Epithelial cell of proximal tubule (primary cell): ENCODE measurements at regions not wholly inside any gene's neighbourhood (a gene's known extent, or its start where the extent isn't known, plus 50 kb on each side); places are given as distances from the start of the nearest gene placed in this dataset.

ENCODE experiments used
- DNase-seq: peaks from one replicate; pipeline ENCODE4 v3.0.0-alpha.2; 2011; ENCODE audit warnings: low read depth
- H3K4me3 ChIP-seq: 2 replicates; pipeline ENCODE4 v1.5.1; 2011; ENCODE audit warnings: low read depth, mild to moderate bottlenecking, low read length
- TF ChIP-seq, protein P1 (sequence below): conservative IDR thresholded peaks from 2 replicates; pipeline ENCODE4 v1.5.1; 2012; ENCODE audit warnings: low read depth, mild to moderate bottlenecking, low read length

DNA sequence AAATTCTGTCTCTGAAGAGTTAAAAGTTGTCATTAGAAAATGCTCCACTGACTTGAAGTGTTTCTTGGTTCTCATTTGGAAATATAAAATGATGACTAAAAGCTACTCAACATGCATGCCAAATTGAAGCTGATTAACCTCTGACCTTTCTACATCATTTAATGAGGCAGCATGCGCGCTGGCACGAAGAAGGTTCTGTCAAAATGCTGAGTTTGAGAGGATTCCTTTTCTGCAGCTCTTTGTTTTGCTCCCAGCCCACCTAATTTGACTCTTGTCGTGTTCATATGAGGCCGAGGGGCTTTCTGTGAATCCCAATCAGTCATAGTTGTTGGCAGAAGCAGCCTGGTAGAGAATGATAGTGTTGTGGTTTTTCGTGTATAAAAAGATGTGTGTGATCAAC, 153.4 kb downstream of the BRMS1L start:
- TF ChIP-seq, protein P1, sequence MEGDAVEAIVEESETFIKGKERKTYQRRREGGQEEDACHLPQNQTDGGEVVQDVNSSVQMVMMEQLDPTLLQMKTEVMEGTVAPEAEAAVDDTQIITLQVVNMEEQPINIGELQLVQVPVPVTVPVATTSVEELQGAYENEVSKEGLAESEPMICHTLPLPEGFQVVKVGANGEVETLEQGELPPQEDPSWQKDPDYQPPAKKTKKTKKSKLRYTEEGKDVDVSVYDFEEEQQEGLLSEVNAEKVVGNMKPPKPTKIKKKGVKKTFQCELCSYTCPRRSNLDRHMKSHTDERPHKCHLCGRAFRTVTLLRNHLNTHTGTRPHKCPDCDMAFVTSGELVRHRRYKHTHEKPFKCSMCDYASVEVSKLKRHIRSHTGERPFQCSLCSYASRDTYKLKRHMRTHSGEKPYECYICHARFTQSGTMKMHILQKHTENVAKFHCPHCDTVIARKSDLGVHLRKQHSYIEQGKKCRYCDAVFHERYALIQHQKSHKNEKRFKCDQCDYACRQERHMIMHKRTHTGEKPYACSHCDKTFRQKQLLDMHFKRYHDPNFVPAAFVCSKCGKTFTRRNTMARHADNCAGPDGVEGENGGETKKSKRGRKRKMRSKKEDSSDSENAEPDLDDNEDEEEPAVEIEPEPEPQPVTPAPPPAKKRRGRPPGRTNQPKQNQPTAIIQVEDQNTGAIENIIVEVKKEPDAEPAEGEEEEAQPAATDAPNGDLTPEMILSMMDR, result no peak
- H3K4me3 ChIP-seq, result no peak overlapping the region
- no peak for DNase-seq

DNA sequence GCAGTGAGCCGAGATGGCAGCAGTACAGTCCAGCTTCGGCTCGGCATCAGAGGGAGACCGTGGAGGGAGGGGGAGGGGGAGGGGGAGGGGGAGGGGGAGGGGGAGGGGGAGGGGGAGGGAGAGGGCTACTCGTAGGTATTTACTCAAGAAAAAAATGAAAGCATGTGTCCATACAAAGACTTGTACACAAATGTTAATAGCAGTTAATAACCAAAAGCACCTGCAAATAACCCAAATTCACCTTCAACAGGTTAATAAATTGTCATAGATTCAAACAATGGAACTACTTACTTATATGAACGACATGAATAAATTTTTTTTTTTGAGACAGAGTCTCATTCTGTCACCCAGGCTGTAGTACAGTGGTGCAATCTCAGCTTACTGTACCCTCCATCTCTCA, 152.4 kb downstream of the BRMS1L start:
- TF ChIP-seq, protein P1, result no peak
- no peak overlapping the region for H3K4me3 ChIP-seq
- DNase-seq, result no peak

DNA sequence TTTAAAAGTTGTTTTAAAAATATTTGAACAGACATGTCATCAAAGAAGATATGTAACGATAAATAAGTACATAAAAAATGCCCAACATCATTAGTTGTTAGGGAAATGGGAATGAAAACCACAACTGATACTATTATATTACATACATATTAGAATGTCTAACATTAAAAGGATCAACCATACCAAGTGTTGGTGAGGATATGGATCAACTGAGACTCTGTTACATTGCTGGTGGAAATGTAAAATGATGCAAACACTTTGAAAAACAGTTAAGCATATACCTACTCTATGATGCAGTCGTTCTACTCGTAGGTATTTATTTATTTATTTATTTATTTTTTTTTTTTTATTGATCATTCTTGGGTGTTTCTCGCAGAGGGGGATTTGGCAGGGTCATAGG, 149.7 kb downstream of the BRMS1L start:
- DNase-seq, result no peak
- TF ChIP-seq, protein P1, result no peak
- H3K4me3 ChIP-seq, result no peak overlapping the region

DNA sequence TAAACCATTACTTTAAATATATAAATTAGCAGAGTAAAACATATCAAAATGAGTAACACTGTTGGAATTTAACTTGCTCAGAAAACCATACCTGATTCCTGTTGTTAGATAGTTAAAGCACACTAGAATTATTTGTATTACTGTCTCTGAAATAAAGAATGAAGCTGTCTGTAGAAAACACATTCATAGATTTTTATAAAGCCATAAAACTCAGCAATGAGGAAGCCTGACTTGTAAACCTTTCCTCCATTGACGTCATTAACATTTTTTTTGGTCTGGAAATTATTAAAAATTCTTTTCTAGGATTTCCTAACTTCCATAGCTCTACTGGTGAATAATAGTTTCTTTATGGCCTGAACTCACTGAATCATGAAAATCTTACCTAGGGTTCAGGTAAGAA, 147.6 kb downstream of the BRMS1L start:
- TF ChIP-seq, protein P1, result no peak
- no peak for DNase-seq
- H3K4me3 ChIP-seq, result no peak overlapping the region

DNA sequence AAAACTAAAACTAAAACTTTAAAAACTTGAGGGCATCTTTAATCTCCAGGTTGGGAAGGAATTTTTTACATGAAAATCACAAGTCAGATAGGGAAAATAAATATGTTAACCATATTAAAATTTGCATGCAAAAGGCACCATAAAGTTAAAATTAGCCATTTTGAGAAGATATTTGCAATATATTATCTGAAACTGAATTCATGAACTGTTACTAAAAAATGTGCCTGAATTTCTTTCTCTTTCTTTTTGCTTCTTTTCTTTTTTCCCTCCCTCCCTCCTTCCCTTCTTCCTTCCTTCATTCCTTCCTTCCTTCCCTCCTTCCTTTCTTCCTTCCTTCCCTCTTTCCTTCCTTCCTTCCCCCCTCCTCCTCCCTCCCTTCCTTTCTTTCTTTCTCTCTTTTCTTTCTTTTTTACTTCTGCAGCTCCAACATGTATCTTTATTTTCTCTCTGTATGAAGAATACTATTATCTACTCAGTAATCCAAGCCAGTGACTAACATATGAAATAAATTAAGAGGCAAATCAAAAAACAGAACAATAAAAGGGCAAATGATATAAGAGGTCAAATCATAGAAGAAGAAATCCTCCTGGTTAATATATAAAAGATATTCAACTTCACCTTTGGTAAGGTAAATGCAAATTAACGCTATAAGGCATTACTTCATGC, 146.0 kb downstream of the BRMS1L start:
- TF ChIP-seq, protein P1, result no peak
- no peak overlapping the region for H3K4me3 ChIP-seq
- DNase-seq, result no peak

DNA sequence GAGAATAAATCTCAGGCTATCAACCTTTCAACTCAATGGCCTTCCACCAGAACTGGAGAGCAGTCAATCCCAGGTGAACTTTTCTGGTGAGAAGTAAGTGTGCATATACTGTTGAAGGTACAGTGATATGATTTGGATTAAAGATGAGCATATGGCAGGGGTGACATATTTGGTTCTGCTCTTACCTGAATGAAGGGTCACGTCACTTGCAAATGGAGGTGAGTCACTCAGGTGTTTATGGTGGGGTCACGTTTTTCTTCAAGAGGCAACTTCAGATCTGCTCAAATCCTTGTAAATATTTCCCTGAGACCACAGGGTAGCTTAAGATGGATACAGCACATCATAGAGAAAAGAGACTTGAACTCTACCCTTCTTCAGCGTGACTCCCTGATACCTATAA, 143.2 kb downstream of the BRMS1L start:
- no peak for DNase-seq
- TF ChIP-seq, protein P1, result no peak
- no peak overlapping the region for H3K4me3 ChIP-seq

DNA sequence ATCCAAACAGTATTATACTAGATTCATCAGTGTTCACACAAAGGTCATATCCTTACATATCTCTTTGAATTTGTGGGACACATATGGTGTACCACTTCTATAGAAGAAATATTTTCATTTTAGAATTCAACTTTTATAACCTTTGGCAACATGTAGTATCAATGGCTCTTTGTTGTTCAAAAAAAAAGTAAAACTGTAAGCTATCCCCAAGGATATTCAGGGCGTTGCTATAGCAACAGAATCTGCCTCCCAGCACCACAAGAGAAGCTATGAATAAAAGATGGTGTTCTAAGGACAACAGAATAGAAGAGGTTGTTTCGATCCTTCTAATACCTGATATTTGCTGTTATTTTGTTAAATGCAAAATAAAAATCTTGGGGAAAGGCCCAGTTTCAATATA, 139.3 kb downstream of the BRMS1L start:
- TF ChIP-seq, protein P1, result no peak
- no peak for DNase-seq
- no peak overlapping the region for H3K4me3 ChIP-seq
